ENCODE measurements at regions not wholly inside any gene's neighbourhood (a gene's known extent, or its start where the extent isn't known, plus 50 kb on each side); places are given as distances from the start of the nearest gene placed in this dataset.

- Histone ChIP-seq H3K4me3 (no peak overlapping the region), H3K27ac (no peak overlapping the region), H3K4me1 (no peaks in the 10 kb centered on the region), H3K27me3 (no peaks in the 10 kb centered on the region), H3K36me3 (replicated peaks in 1 of 2; ENCODE audit: insufficient read depth in 1 of 2, low read depth in 2 of 2) (no peaks in the 10 kb centered on the region), H3K9me3 (no peaks in the 10 kb centered on the region)
- 61 to 66% methylated on average over 13 of the region's 13 CpGs for WGBS, 2 donors
- DNase-seq (no peak), ATAC-seq (no peak)
- TF ChIP-seq, protein P1, sequence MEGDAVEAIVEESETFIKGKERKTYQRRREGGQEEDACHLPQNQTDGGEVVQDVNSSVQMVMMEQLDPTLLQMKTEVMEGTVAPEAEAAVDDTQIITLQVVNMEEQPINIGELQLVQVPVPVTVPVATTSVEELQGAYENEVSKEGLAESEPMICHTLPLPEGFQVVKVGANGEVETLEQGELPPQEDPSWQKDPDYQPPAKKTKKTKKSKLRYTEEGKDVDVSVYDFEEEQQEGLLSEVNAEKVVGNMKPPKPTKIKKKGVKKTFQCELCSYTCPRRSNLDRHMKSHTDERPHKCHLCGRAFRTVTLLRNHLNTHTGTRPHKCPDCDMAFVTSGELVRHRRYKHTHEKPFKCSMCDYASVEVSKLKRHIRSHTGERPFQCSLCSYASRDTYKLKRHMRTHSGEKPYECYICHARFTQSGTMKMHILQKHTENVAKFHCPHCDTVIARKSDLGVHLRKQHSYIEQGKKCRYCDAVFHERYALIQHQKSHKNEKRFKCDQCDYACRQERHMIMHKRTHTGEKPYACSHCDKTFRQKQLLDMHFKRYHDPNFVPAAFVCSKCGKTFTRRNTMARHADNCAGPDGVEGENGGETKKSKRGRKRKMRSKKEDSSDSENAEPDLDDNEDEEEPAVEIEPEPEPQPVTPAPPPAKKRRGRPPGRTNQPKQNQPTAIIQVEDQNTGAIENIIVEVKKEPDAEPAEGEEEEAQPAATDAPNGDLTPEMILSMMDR (IDR thresholded peaks at IDR 0.05), result no peak
- no peak for TF ChIP-seq POLR2A (IDR thresholded peaks at IDR 0.05)
- intact Hi-C loops (cut with DNase I), result no loop called here
These were observed 209.7 kb downstream of the ABCC12 start for GRCh38 chr16:47946092-47946491.

DNA sequence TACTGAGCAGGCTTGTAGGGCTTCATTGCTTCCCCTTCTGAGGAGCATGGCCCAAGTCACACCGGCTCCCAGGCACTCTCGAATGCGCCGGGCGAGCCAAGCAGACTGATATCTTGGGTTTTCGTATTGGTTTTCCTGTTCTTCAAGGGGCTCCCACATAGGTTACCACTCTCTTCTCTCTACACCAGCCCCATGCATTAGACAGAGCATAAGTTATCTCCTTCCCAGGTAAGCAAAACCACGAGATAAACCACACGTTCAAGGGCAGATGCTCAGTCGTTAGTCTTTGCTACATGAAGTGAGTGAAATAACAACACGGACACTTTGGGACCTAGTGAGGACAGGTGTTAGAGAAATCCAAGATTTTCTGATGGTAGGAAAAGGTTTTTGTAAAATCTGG is 211.2 kb downstream of the ABCC12 start:
- no peaks in the 10 kb centered on the region for H3K9me3 ChIP-seq
- ATAC-seq (no peak), DNase-seq (no peak)
- intact Hi-C loops (cut with DNase I), result no loop called here
- H3K4me3 ChIP-seq, result no peak overlapping the region
- H3K27ac ChIP-seq, result no peak overlapping the region
- H3K4me1 ChIP-seq, result no peaks in the 10 kb centered on the region
- 60 to 65% methylated on average over 10 of the region's 10 CpGs for WGBS, 2 donors
- H3K27me3 ChIP-seq, result no peaks in the 10 kb centered on the region
- TF ChIP-seq, protein P1 (IDR thresholded peaks at IDR 0.05), result no peak
- TF ChIP-seq POLR2A (IDR thresholded peaks at IDR 0.05), result no peak
- H3K36me3 ChIP-seq (replicated peaks in 1 of 2; ENCODE audit: insufficient read depth in 1 of 2, low read depth in 2 of 2), result no peaks in the 10 kb centered on the region

DNA sequence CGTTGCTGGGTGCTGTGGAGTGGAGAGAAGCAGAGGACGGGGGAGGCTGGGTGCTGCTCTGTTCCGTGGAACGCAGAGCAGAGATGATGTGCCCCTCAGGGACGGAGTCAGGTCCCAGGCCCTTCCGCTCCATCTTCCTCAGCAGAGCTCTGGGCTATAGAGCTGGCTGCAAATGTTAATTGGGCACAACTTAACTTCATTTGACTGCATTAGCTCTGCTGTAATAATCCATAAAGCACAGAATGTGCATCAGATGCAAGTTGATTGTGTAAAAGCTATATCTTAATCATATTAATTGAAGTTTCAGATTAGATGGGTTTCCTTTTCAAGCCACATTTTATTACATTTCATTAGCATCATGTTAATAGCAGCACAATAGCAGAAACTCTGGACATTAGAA is 212.6 kb downstream of the ABCC12 start:
- intact Hi-C loops (cut with DNase I), result no loop called here

DNA sequence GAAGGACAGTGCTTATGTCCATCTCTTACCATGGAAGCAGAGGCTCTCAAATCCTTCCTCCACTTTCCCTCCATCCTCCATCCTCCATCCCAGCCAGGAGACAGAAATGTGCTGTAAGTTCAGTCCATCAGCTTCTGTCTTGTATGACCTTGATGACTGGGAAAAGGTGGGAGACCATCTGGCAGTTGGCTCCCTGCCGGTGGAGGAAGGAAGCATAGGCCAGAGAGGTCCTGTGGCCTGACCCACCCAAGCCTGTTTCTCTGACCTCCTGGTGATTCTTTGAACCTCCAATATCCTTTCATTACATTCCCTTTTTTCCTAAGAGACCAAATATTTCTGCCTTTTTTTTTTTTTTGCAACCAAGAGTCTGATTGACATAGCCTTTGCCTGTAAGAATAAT is 215.3 kb downstream of the ABCC12 start:
- WGBS, 2 donors, result 31 to 44% methylated on average over 1 of the region's 1 CpG
- H3K36me3 ChIP-seq (replicated peaks in 1 of 2; ENCODE audit: insufficient read depth in 1 of 2, low read depth in 2 of 2), result no peaks in the 10 kb centered on the region
- TF ChIP-seq, protein P1 (IDR thresholded peaks at IDR 0.05), result no peak
- TF ChIP-seq POLR2A (IDR thresholded peaks at IDR 0.05), result no peak
- H3K27ac ChIP-seq, result no peak overlapping the region
- ATAC-seq, result no peak
- no peaks in the 10 kb centered on the region for H3K4me1 ChIP-seq
- H3K9me3 ChIP-seq, result no peaks in the 10 kb centered on the region
- H3K4me3 ChIP-seq, result no peak overlapping the region
- intact Hi-C loops (cut with DNase I), result no loop called here
- H3K27me3 ChIP-seq, result no peaks in the 10 kb centered on the region
- no peak for DNase-seq

More for the DNA sequence above, 212.6 kb downstream of the ABCC12 start:
- ATAC-seq, result no peak
- 67 to 85% methylated on average over 6 of the region's 6 CpGs for WGBS, 2 donors
- H3K4me1 ChIP-seq, result no peaks in the 10 kb centered on the region
- H3K27ac ChIP-seq, result no peak overlapping the region
- H3K36me3 ChIP-seq (replicated peaks in 1 of 2; ENCODE audit: insufficient read depth in 1 of 2, low read depth in 2 of 2), result no peaks in the 10 kb centered on the region
- TF ChIP-seq, protein P1 (IDR thresholded peaks at IDR 0.05), result no peak
- no peak for TF ChIP-seq POLR2A (IDR thresholded peaks at IDR 0.05)
- no peaks in the 10 kb centered on the region for H3K27me3 ChIP-seq
- no peaks in the 10 kb centered on the region for H3K9me3 ChIP-seq
- DNase-seq, result no peak
- no peak overlapping the region for H3K4me3 ChIP-seq

DNA sequence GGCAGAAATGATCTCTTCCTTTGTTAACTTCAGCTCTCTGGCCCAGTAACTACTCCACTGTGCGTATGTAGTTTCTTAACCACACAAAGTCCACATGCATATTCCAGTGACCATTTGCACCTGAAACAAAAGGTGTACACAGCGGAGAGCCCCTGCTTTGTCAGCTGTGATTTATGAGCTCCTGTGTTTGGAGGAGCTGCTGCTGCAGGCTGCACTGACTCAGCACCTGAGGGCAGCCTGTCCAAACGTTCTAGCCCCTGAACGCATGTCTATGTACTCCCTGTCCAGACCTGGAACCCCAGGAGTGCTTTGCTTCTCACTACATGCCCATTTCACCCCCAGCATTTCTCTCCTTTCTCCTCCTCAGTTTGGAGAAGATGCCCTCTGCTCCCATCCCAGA is 216.1 kb downstream of the ABCC12 start:
- H3K4me1 ChIP-seq, result no peaks in the 10 kb centered on the region
- TF ChIP-seq, protein P1 (IDR thresholded peaks at IDR 0.05), result no peak
- DNase-seq (no peak), ATAC-seq (no peak)
- intact Hi-C loops (cut with DNase I), result no loop called here
- H3K4me3 ChIP-seq, result no peak overlapping the region
- WGBS, 2 donors, result 25 to 31% methylated on average over 4 of the region's 4 CpGs
- no peaks in the 10 kb centered on the region for H3K9me3 ChIP-seq
- H3K36me3 ChIP-seq (replicated peaks in 1 of 2; ENCODE audit: insufficient read depth in 1 of 2, low read depth in 2 of 2), result no peaks in the 10 kb centered on the region
- no peak overlapping the region for H3K27ac ChIP-seq
- no peaks in the 10 kb centered on the region for H3K27me3 ChIP-seq

All from body of pancreas (tissue), 4 donors.